T-cell (primary cell): ENCODE measurements at regions not wholly inside any gene's neighbourhood (a gene's known extent, or its start where the extent isn't known, plus 50 kb on each side); places are given as distances from the start of the nearest gene placed in this dataset.
"Not testable (repeated sequence)": the region's sequence is repeated elsewhere in the genome, so short reads cannot be mapped to it uniquely, and the experiment has no call there.

Source experiments
- ATAC-seq, 4 experiments: fragments of 200-7000 bp in 3 of 4; fragments of 150-1000 bp in 1 of 4; cut with Tn5 transposase; replicated peaks in 1 of 4; 1 replicate in 3 of 4; 2 replicates in 1 of 4; pipeline ENCODE4 v1.10.0; 2021; ENCODE audit warnings: moderate library complexity in 3 of 4, mild to moderate bottlenecking in 2 of 4, moderate number of reproducible peaks in 1 of 4
- CTCF ChIA-PET, 2 donors: fragments of 300-600 bp; sonication (Branson Sonifier 250); formaldehyde crosslinking; loops; one replicate each; lab custom pipeline; 2022; ENCODE audit warnings: antibody characterized with exemption in 2 of 2; lab: Charles Lee
- POLR2A ChIA-PET, 2 donors: fragments of 300-600 bp; sonication (Branson Sonifier 250); formaldehyde crosslinking; loops; one replicate each; lab custom pipeline; 2022; ENCODE audit warnings: antibody characterized with exemption in 2 of 2; lab: Charles Lee
- DNase-seq, 35 experiments: peaks; one replicate each; pipeline versions ENCODE4 v3.0.0 to v3.0.0-alpha.2; 2013 to 2023
- H3K27ac ChIP-seq: one replicate; pipeline ENCODE4 v1.5.1; 2013; ENCODE audit warnings: low read length
- H3K27me3 ChIP-seq, 2 experiments: replicated peaks in 1 of 2; 1 replicate in 1 of 2; 2 replicates in 1 of 2; pipeline versions ENCODE4 v1.6.1 to v1.7.0; 2013; ENCODE audit warnings: low read length in 1 of 2, mixed read lengths in 1 of 2; ENCODE audit not compliant: control insufficient read depth in 2 of 2, insufficient read depth in 2 of 2; ENCODE audit errors: extremely low read depth in 1 of 2
- H3K36me3 ChIP-seq, 2 donors: 1 replicate in 1 of 2; 2 replicates in 1 of 2; pipeline versions ENCODE4 v1.6.1 to v1.7.0; 2013; ENCODE audit warnings: low read length in 1 of 2; ENCODE audit not compliant: control insufficient read depth in 2 of 2, insufficient read depth in 1 of 2; ENCODE audit errors: extremely low read depth in 1 of 2
- H3K4me1 ChIP-seq, 2 experiments: 1 replicate in 1 of 2; 2 replicates in 1 of 2; pipeline versions ENCODE4 v1.6.1 to v1.7.0; 2013; ENCODE audit warnings: low read length in 2 of 2, mixed read lengths in 1 of 2; ENCODE audit not compliant: insufficient read depth in 2 of 2, control insufficient read depth in 1 of 2; ENCODE audit errors: extremely low read depth in 1 of 2
- H3K4me3 ChIP-seq, 2 donors: 1 replicate in 1 of 2; 2 replicates in 1 of 2; pipeline versions ENCODE4 v1.5.1 to v1.7.0; 2013; ENCODE audit warnings: mild to moderate bottlenecking in 2 of 2, low read length in 1 of 2, moderate library complexity in 1 of 2; ENCODE audit not compliant: control insufficient read depth in 1 of 2; ENCODE audit errors: extremely low read depth in 1 of 2
- H3K9me3 ChIP-seq: 2 replicates; pipeline ENCODE4 v1.7.0; 2013
- H3K27ac Mint-ChIP-seq, 2 donors: one replicate each; pipeline ENCODE4 v1.8.0; 2020 to 2021; ENCODE audit warnings: mild to moderate bottlenecking in 2 of 2, mixed read lengths in 2 of 2
- H3K27me3 Mint-ChIP-seq, 2 donors: one replicate each; pipeline ENCODE4 v1.8.0; 2021 to 2022; ENCODE audit warnings: mixed read lengths in 2 of 2
- H3K36me3 Mint-ChIP-seq: one replicate; pipeline ENCODE4 v1.8.0; 2021; ENCODE audit warnings: mixed read lengths
- H3K4me1 Mint-ChIP-seq, 3 donors: one replicate each; pipeline ENCODE4 v1.8.0; 2020 to 2022; ENCODE audit warnings: mixed read lengths in 3 of 3, mild to moderate bottlenecking in 1 of 3
- H3K4me3 Mint-ChIP-seq, 3 donors: one replicate each; pipeline ENCODE4 v1.8.0; 2020 to 2022; ENCODE audit warnings: mild to moderate bottlenecking in 3 of 3, mixed read lengths in 3 of 3, moderate library complexity in 3 of 3
- H3K9me3 Mint-ChIP-seq, 3 donors: one replicate each; pipeline ENCODE4 v1.8.0; 2020 to 2022; ENCODE audit warnings: mixed read lengths in 3 of 3
- WGBS: methylation state at CpG from one replicate; pipeline ENCODE4 v1.1.5; 2013; ENCODE audit warnings: missing lambda C conversion rate; ENCODE audit not compliant: insufficient coverage; 5-methylcytosine and 5-hydroxymethylcytosine counted together

DNA sequence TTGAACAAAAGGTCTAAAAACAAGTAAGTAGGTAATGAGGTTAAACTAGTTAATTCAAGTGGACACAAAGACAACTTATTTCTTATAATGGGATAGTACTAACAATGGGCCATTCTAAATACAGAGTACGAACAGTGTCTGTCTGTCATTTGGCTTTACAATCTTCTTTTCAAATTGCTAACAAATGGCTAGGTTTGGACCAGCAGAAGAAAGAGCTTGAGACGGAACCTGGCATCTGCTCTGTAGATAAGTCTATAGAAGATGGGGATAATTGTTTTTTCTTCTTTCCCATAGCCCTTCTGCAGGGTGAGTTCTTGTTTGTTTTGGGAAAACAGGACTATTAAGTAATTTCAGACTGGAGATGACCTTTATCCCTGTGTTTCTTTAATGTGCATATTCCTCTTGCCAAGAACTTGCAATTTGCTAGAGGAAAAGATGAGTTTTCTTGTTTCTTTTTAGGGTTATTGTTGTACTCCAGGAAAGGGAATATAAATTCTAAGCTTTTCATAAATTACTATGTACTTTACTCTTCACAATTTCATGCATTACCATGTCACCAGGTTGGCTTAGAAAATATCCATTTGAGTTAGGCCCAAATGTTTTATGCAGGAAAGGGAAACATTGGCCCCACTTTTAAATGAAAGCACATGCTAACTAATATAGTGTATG is 500.5 kb upstream of the SYT4 start:
- no peak overlapping the region for H3K4me3 Mint-ChIP-seq
- Histone ChIP-seq H3K36me3 (no peaks in the 10 kb centered on the region), H3K4me3 (no peak overlapping the region), H3K27ac (no peak overlapping the region), H3K4me1 (no peaks in the 10 kb centered on the region), H3K27me3 (no peaks in the 10 kb centered on the region), H3K9me3 (no peaks in the 10 kb centered on the region)
- H3K27ac Mint-ChIP-seq: no peak overlapping the region
- H3K9me3 Mint-ChIP-seq: peaks cover 4 to 9% (median 6%) of the 10 kb centered on the region in 3 donors
- no peak for ATAC-seq
- no peaks in the 10 kb centered on the region for H3K4me1 Mint-ChIP-seq
- no peaks in the 10 kb centered on the region for H3K36me3 Mint-ChIP-seq
- H3K27me3 Mint-ChIP-seq: no peaks in the 10 kb centered on the region
- ChIA-PET CTCF (no interaction called here), POLR2A (no interaction called here)
- DNase-seq: no peak
- WGBS: no CpG with 5 or more reads among the region's 2 CpGs

DNA sequence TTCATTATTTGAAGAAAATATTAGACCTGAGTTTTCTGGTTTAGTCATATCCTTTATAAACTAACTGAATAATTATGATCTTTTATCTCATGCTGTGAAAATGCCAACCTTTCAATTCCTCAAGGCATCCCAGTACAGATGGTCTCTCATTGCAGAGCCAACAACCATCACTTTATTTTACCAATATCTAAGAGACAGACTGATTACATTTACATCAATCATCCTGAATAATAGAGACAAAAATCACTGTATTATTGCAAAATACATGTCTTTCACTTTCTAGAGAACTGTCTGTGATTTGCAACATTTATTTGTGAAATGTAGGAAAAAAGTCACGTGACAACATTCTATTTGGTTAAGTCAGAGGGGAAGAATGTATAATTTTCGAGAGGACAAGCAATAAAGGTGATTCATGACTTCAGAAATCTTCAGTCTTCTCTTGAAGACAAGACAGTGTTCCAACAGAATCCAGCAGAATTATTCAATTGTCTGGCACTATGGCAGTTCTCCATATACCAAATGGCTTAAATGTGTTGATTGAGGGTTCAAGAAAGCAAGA is 503.6 kb upstream of the SYT4 start:
- no peaks in the 10 kb centered on the region for H3K36me3 ChIP-seq
- H3K4me1 ChIP-seq: no peaks in the 10 kb centered on the region
- no peak overlapping the region for H3K27ac ChIP-seq
- ChIA-PET POLR2A (no interaction called here), CTCF (no interaction called here)
- DNase-seq (no peak), ATAC-seq (no peak)
- H3K9me3 Mint-ChIP-seq: peaks cover 6 to 13% (median 8%) of the 10 kb centered on the region in 3 donors
- no peak overlapping the region for H3K4me3 ChIP-seq
- no peaks in the 10 kb centered on the region for H3K36me3 Mint-ChIP-seq
- no peak overlapping the region for H3K27ac Mint-ChIP-seq
- no peaks in the 10 kb centered on the region for H3K9me3 ChIP-seq
- WGBS: no CpG with 5 or more reads among the region's 2 CpGs
- no peaks in the 10 kb centered on the region for H3K4me1 Mint-ChIP-seq
- no peaks in the 10 kb centered on the region for H3K27me3 ChIP-seq
- no peaks in the 10 kb centered on the region for H3K27me3 Mint-ChIP-seq
- no peak overlapping the region for H3K4me3 Mint-ChIP-seq

DNA sequence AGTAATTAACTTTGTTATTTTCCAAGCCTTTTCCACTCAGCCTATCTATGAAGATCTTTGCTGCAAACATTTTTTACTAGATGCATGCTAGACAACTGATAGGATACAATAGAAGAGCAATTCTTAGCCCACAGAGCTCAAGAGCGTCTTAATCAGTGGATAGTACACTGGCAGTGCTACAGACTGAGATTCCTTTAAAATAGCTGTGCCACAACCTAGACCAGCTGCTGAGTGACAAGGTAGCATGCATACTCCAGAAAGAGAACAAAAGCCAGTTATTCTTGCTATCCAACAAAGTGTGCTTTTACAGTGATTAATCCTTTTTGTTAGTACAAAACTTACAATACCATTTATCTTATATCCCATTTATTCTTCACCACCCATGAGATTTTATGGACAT is 507.9 kb upstream of the SYT4 start:
- POLR2A ChIA-PET: no interaction called here
- DNase-seq (no peak), ATAC-seq (no peak)
- 70% methylated on average over 1 of the region's 1 CpG for WGBS
- Histone ChIP-seq H3K4me3 (no peak overlapping the region), H3K4me1 (no peaks in the 10 kb centered on the region), H3K36me3 (no peaks in the 10 kb centered on the region), H3K9me3 (no peaks in the 10 kb centered on the region), H3K27ac (no peak overlapping the region), H3K27me3 (no peaks in the 10 kb centered on the region)
- CTCF ChIA-PET: interaction anchor here in 1 of 2 donors (0.6 kb wide), 1 partner anchor 57 kb away, joined by 3 read pairs; no protein-coding TSS in a partner anchor
- H3K4me3 Mint-ChIP-seq: no peak overlapping the region
- H3K9me3 Mint-ChIP-seq: peaks cover 3 to 4% (median 4%) of the 10 kb centered on the region in 3 donors
- H3K27me3 Mint-ChIP-seq: no peaks in the 10 kb centered on the region
- H3K36me3 Mint-ChIP-seq: no peaks in the 10 kb centered on the region
- no peaks in the 10 kb centered on the region for H3K4me1 Mint-ChIP-seq
- no peak overlapping the region for H3K27ac Mint-ChIP-seq

DNA sequence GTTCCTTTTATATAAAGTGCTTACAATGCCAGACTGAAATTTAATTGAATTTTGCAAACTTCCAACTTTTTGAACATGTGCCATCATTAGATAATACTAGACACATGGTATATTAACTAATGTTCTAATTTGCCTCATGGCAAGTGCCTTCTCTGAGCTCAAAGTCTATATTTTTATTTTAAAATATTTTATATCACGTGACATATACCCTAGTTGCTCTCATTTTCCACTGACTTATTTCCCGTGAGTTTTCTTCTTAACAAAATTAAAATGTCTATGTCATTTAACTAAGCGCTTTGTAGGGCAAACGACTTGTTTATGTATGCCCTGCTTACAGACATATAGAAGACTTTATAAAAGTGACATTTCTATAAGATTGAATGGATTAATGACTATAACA is 509.6 kb upstream of the SYT4 start:
- Mint-ChIP-seq H3K27me3 (no peaks in the 10 kb centered on the region), H3K9me3 (peaks cover 4 to 9% (median 6%) of the 10 kb centered on the region in 3 donors), H3K27ac (no peak overlapping the region), H3K4me3 (no peak overlapping the region), H3K4me1 (no peaks in the 10 kb centered on the region), H3K36me3 (no peaks in the 10 kb centered on the region)
- Histone ChIP-seq H3K9me3 (no peaks in the 10 kb centered on the region), H3K36me3 (no peaks in the 10 kb centered on the region), H3K27me3 (no peaks in the 10 kb centered on the region), H3K4me1 (no peaks in the 10 kb centered on the region), H3K27ac (no peak overlapping the region), H3K4me3 (no peak overlapping the region)
- ChIA-PET POLR2A (no interaction called here), CTCF (no interaction called here)
- ATAC-seq (no peak), DNase-seq (no peak)
- WGBS: no CpG with 5 or more reads among the region's 4 CpGs

DNA sequence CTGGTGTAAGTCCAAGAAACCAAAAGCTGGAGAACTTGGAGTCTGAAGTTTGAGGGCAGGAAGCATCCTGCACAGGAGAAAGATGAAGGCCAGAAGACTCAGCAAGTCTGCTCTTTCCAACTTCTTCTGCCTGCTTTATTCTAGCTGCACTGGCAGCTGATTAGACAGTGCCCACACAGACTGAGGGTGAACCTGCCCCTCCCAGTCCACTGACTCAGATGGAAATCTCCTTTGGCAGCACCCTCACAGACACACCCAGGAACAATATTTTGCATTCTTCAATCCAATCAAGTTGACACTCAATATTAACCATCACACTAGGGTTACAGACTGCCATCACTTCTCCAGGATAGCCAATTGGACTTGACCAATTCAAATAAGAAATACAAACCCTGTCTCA is 510.4 kb upstream of the SYT4 start:
- H3K4me3 ChIP-seq, ATAC-seq, H3K27me3 Mint-ChIP-seq, H3K9me3 Mint-ChIP-seq, H3K4me1 ChIP-seq, H3K4me3 Mint-ChIP-seq, H3K36me3 ChIP-seq, H3K27me3 ChIP-seq, H3K4me1 Mint-ChIP-seq, H3K27ac ChIP-seq, H3K27ac Mint-ChIP-seq, POLR2A ChIA-PET, DNase-seq, H3K9me3 ChIP-seq, H3K36me3 Mint-ChIP-seq, CTCF ChIA-PET: not testable (repeated sequence)

DNA sequence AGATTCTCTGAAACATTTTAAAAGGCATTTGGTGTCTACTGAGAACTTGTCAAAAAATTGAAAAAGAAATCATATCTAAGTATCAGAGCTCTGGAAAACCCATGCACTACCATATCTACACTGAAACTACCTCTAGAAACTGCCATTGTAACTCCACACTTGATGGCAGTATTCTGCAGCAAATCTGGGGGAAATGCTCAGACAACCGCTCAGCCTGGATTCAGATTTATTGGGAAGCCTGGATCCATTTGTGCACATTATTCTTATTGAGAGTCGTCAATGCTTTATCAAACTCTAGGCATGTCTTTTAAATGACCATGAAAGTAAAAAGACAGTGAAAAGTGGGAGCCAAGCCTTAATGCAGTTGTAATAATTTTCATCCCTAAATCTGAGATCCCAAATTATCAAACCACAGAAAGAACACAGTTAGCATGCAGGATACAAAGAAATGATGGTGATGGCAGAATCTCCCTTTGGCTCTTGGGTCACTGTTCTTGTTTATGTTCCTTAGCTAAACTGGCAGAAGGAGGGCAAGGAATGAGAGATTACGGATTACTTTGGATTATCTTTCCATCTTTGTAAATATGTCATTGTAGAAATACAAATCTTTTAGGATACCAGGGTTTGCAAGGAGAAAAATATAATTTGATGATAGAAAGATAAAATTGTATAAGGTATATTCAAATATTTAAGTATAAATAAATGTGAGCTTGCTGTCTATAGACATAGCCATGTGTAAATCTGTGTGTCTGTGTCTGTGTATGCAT is 512.1 kb upstream of the SYT4 start:
- CTCF ChIA-PET: no interaction called here
- no peaks in the 10 kb centered on the region for H3K4me1 Mint-ChIP-seq
- DNase-seq: no peak
- no peaks in the 10 kb centered on the region for H3K27me3 Mint-ChIP-seq
- ATAC-seq: no peak
- H3K36me3 ChIP-seq: no peaks in the 10 kb centered on the region
- H3K9me3 ChIP-seq: no peaks in the 10 kb centered on the region
- 75% methylated on average over 1 of the region's 3 CpGs for WGBS
- no peak overlapping the region for H3K27ac Mint-ChIP-seq
- H3K4me1 ChIP-seq: no peaks in the 10 kb centered on the region
- H3K27me3 ChIP-seq: no peaks in the 10 kb centered on the region
- no peak overlapping the region for H3K4me3 Mint-ChIP-seq
- POLR2A ChIA-PET: no interaction called here
- H3K9me3 Mint-ChIP-seq: peaks cover 0 to 9% (median 4%) of the 10 kb centered on the region in 3 donors
- no peak overlapping the region for H3K27ac ChIP-seq
- no peak overlapping the region for H3K4me3 ChIP-seq
- H3K36me3 Mint-ChIP-seq: no peaks in the 10 kb centered on the region
